ENCODE measurements at regions not wholly inside any gene's neighbourhood (a gene's known extent, or its start where the extent isn't known, plus 50 kb on each side); places are given as distances from the start of the nearest gene placed in this dataset.
"Not testable (repeated sequence)": the region's sequence is repeated elsewhere in the genome, so short reads cannot be mapped to it uniquely, and the experiment has no call there.

DNA sequence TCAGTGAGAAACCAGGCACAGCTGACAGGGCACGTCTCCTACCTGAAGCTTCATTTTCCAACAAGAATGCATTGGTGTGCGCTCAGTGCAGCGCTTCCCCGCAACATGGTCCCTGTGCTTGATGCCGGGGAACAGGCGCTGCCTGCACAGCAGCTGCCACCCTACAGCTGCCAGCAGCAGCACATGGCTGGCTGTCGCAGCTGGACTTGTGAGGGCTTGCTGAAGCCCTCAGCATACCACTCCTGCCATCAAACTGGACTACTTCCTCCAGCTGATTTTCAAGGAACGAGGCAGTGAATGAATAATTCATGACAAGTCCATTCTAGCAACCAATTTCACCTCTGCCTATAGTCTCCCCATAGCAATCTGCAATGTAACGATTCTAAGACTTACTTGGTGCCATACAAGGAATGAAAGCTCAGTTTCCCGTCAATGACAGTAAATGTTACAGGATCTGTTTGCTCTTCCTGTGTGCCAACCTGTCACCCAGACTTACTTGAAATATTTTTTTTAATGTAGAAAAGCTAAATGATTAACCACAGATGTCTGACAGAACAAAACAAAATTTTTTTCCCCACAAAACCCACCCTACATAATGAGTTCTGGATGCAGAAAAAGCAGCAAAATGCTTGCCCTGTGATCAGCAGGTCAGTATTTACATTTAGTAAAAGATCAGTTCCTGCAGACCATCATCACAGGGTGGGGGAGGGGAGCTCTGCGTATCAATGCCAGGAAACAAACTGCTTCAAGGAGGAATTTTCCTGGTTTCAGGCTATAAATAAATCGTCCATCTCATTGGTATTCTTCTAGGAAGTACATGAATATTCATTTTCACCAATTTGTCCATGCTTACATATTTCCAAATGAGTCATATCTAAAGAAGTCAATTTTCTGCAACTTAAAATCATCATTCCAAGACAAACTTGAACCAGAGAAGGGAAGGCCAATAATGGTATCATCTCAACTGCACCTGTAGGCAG is 140.6 kb downstream of the ALOX5 start:
- peak; percentile 72 for DNase-seq

DNA sequence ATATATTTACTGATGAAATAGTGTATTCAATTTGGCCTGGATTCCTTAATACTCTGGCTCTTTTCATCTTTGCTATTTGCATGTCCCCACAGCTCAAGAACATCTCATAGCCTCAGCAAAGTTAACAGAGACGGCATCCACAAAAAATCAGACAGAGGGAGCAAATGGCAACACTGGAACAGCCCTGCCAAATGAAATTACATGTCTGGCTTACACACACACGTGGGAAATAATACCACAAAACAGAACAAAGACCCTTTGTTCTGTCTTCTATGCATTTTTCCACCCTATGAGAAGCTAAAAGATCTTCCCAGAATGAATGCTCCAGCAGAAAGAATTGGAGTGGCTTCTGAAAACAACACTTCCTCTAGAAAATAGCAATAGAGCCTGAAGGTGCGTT is 139.5 kb downstream of the ALOX5 start:
- DNase-seq = peak; percentile 49

DNA sequence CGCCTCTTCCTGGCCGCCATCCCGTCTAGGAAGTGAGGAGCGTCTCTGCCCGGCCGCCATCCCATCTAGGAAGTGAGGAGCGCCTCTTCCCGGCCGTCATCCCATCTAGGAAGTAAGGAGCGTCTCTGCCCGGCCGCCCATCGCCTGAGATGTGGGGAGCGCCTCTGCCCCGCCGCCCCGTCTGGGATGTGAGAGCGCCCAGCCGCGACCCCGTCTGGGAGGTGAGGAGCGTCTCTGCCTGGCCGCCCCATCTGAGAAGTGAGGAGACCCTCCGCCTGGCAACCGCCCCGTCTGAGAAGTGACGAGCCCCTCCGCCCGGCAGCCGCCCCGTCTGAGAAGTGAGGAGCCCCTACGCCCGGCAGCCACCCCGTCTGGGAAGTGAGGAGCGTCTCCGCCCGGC is 137.9 kb downstream of the ALOX5 start:
- not testable (repeated sequence) for DNase-seq

DNA sequence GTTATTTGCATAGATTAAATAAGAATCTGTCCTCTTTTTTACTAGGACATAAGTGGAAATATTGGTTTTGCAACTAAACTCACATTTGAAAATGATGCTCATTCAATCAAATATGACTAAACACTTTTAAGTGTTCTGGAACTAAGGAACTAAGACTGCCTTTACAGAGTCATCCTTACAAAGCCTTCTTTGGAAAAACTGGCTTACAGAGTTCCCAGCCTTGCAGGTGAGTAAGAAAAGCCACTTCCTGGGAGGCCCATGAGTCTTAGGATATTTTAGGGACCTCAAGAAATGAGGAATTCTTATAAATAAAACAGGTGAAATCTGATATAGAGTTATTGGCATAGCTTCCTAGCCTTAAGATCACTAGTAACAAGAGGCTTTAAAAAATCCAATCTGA is 135.5 kb downstream of the ALOX5 start:
- no peak for DNase-seq

DNA sequence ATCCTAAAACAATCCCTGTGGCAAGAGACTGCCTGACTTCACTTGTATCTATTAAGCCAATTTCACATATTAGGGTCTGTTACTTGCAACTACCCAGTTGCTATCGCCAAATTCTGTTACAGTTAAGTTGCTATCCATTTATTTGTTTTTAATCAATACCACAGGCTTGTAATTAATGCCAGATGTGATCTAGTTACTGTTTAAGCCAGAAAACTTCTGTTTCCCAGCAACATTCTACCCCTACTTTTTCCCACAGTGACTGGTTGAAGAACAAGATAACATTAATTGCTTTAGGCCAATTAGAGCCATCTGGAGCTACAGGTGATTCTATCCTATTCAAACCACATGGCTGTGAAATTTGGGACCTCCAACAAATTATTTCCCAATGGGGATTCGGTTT is 131.3 kb downstream of the ALOX5 start:
- no peak for DNase-seq

DNA sequence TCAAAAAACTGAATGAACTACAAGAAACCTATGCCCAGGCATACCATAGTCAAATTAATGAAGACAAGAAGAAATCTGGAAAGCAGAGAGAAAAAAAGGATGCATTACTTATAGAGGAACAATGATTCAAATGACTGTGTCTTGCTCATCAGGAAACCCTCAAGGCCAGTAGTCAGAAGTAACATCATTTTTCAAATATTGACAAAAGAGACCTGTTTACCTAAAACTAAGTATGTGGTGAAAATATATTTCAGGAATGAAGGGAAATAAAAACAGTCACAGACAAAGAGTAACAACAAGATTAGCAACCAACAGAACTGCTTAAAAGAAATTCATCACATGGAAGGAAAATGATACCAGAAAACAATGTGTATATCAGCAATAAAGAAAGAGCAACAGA is 128.4 kb downstream of the ALOX5 start:
- DNase-seq = no peak

DNA sequence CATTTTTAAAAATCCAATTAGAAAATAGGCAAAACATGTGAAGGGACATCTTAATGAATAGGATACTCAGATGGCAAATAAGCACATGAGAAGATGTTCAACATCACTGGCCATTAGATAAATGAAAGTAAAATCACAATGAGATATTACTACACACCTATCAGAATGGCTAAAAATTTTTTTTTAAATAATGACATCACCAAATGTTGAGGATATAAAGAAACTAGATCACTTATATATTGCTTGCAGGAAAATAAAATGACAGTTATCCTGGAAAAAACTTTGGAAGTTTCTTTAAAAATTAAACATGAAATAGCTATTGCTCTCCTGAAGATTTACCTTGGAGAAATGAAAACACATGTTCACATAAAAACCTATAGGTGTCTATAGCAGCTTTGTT is 127.8 kb downstream of the ALOX5 start:
- DNase-seq = no peak

DNA sequence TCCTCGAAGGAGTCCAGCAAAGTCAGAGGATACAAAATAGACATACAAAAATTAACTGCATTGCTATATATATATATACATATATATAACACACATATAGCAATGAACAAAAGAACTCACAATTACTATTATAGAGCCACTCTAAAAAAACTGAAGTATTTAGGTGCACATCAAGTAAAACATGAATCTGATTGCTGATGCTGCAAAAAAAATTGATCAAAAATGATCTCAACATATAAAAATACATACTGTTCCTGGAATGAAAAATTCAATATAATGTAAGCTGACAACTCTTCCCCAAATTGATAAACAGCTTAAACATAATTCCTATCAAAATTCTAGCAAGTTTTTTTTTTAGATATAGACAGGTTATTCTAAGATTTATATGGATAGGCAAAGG is 126.8 kb downstream of the ALOX5 start:
- no peak for DNase-seq

DNA sequence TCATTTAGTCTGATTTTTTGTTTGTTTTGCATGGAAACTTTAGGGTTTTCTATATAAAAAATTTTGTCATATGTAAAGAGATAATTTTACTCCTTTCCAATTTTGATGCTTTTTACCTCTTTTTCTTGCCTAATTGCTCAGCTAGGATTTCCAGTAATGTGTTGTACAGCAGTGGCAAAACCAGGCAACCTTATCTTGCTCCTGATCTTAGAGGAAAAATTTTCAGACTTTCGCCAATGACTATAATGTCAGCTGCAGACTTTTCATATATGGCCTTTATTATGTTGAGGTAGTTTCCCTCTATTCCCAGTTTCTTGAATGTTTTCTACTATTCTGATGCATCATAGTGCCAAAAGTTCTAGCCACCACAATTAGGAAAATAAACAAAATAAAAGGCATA is 126.3 kb downstream of the ALOX5 start:
- no peak for DNase-seq

DNA sequence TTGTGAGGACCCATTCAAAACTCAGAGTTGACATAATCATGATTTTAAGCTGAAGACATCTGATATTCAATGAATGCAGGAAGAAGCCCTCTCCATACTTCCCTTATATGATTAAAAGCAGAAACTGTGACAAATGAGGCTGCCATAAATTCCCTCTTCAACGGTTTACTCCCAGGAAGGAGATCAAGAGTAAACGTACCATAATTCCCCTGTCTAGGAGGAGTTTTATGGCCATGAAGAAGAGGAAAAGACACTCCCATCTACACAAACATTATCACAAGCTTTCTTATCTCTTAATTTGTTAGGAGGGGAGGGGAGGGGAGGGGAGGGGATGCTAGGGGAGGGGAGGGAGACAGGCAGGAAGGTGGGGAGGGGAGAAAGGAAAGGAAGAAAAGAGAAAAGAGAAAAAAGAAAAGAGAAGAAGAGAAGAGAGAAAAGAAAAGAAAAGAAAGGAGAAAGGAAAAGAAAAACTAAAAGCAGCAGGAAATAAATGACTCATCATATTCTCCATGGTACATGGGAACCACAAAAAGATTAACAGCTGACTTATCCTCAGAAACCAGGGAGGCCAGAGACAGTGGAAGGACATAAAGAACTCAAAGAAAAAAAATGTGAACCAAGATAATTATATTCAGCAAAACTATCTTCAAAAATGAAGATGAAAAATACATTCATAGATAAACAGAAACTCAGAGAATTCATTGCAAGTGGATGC is 121.6 kb downstream of the ALOX5 start:
- DNase-seq = no peak
